ENCODE measurements at regions not wholly inside any gene's neighbourhood (a gene's known extent, or its start where the extent isn't known, plus 50 kb on each side); places are given as distances from the start of the nearest gene placed in this dataset.
"Not testable (repeated sequence)": the region's sequence is repeated elsewhere in the genome, so short reads cannot be mapped to it uniquely, and the experiment has no call there.

DNA sequence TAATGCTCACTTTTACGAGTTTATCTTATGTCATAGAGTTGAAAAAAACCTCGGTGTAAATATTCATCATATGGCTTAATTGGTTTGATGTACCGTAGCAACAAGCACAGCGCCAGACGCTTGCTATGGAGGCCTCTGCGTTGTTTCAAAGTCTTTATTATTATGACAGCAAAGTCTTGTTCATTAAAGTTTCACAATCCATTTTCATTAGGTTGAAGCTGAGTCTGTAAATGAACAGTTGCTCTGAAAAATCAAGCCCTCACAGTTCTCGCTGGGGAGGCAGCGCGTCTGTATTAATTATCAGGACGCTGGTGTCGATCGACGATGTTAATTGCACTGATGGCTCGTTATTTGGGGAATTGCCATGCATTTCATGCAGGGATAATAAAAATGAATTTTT lies 185.6 kb downstream of the INSC start:
- in situ Hi-C loops (cut with HindIII; ENCODE audit: low pct_ligation_motif_present, low pct_unique_long_range_greater_than_20kb, low sequenced_read_pairs), result no loop called here
- DNase-seq, result no peak

- DNase-seq, result no peak
- in situ Hi-C loops (cut with HindIII; ENCODE audit: low pct_ligation_motif_present, low pct_unique_long_range_greater_than_20kb, low sequenced_read_pairs), result no loop called here
These were observed 192.9 kb downstream of the INSC start for GRCh38 chr11:15307619-15308024.

DNA sequence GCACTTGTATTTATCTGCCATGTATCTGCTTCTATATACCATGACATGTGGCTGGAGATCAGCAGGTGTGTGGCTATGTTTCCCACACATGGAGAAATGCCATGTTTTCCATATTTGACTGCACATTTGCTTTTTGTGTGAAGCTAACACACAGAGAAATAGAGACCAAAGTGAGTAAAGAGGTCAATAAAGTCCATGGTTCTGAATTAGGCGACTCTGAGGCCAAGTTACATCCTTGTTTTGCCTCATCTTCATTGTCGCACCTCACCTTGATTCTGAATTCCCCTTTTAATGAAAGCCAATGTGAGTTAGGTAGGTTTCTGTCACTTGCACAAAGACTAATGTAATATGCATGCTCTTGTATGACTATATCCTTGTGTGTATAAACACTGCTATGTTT lies 194.1 kb downstream of the INSC start:
- in situ Hi-C loops (cut with HindIII; ENCODE audit: low pct_ligation_motif_present, low pct_unique_long_range_greater_than_20kb, low sequenced_read_pairs), result no loop called here
- no peak for DNase-seq

DNA sequence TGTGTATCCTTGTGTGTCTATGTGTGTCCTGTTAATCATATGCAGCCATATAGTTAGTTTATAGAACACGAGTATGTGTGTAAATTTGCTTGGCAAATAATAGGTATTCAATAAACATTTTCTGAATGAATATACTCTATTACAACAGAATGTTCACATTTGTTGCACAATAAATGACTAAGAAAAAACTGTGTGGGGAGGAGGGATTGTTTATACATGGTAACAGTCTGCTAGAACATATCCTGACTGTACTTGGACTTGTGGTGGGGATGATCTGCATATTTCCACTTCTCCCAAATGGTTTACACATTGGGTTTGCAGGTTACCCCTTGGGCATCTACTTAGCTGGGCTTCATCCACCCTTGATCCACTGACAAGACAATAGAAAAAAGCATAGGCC lies 194.6 kb downstream of the INSC start:
- in situ Hi-C loops (cut with HindIII; ENCODE audit: low pct_ligation_motif_present, low pct_unique_long_range_greater_than_20kb, low sequenced_read_pairs), result no loop called here

GRCh38 chr11:15313862-15314261 lies 199.1 kb downstream of the INSC start:
- in situ Hi-C loops (cut with HindIII; ENCODE audit: low pct_ligation_motif_present, low pct_unique_long_range_greater_than_20kb, low sequenced_read_pairs), result no loop called here
- DNase-seq, result no peak

More for the DNA sequence above, 194.6 kb downstream of the INSC start:
- no peak for DNase-seq

GRCh38 chr11:15318814-15319213 lies 204.1 kb downstream of the INSC start:
- in situ Hi-C loops (cut with HindIII; ENCODE audit: low pct_ligation_motif_present, low pct_unique_long_range_greater_than_20kb, low sequenced_read_pairs), result no loop called here
- DNase-seq, result no peak

DNA sequence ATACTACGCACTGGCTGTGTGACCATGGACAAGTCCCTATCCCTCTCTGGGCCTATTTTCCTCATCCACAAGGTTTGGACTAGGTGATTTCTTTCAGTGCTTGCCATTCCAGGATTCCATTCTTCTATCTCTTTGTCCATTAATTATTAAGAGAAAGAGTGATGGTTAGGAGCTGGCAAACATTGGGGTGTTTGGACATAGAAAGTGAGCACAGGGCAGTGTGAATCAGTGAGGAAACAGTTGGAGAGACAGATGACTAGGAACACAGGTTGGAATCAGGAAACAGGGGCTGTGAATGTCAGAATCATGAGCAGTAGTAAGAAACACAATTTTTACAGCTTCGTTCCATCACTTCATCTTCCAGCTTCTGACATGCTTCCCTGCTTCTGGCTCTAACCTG lies 211.8 kb downstream of the INSC start:
- in situ Hi-C loops (cut with HindIII; ENCODE audit: low pct_ligation_motif_present, low pct_unique_long_range_greater_than_20kb, low sequenced_read_pairs), result no loop called here

GRCh38 chr11:15327786-15328231 lies 213.1 kb downstream of the INSC start:
- peak; percentile 38 for DNase-seq
- in situ Hi-C loops (cut with HindIII; ENCODE audit: low pct_ligation_motif_present, low pct_unique_long_range_greater_than_20kb, low sequenced_read_pairs), result no loop called here

More for the DNA sequence above, 211.8 kb downstream of the INSC start:
- DNase-seq, result no peak

DNA sequence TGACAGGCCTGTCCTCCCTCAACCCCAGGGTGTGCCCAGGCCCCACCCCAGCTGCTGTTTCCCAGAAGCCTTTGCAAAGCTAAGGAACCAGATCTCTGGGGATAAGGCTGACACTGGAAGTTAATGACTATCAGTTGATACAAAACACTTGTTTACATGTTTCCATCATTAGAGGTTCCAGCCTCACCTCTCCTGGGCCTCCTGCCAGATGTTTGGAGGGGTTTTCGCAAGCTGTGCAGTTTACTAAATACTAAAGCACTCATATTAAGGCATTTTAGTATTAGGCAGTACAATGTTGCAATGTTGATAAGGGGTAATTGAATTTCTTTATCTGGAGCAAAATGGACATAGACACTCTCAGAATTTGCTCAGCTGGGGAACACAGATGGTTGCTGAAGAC lies 218.7 kb downstream of the INSC start:
- in situ Hi-C loops (cut with HindIII; ENCODE audit: low pct_ligation_motif_present, low pct_unique_long_range_greater_than_20kb, low sequenced_read_pairs), result no loop called here
- DNase-seq, result no peak

- in situ Hi-C loops (cut with HindIII; ENCODE audit: low pct_ligation_motif_present, low pct_unique_long_range_greater_than_20kb, low sequenced_read_pairs), result no loop called here
- no peak for DNase-seq
These were observed 220.0 kb downstream of the INSC start for GRCh38 chr11:15334766-15335165.

DNA sequence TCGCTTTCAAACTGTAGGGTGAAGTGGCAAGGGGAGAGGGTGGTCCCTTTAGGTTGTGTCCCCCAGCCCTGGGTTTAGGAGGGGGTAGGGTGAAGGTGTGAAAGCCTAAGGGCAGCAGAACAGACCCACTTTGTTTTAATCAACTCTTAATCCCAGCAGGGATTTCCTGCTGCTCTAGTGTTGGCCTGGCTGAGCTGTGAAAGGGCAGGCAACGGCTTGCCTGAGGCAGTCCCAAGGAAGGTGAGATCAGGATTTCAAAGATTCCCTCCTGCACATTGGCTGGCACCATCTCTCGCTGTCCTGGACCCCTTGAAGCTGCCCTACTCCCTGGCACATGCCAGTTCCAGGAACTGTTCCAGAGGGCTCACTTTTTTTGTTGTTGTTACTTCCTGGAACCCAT lies 221.3 kb downstream of the INSC start:
- no peak for DNase-seq
- in situ Hi-C loops (cut with HindIII; ENCODE audit: low pct_ligation_motif_present, low pct_unique_long_range_greater_than_20kb, low sequenced_read_pairs), result no loop called here

- in situ Hi-C loops (cut with HindIII; ENCODE audit: low pct_ligation_motif_present, low pct_unique_long_range_greater_than_20kb, low sequenced_read_pairs), result no loop called here
- DNase-seq, result no peak
These were observed 224.6 kb downstream of the INSC start for GRCh38 chr11:15339302-15339701.

- in situ Hi-C loops (cut with HindIII; ENCODE audit: low pct_ligation_motif_present, low pct_unique_long_range_greater_than_20kb, low sequenced_read_pairs), result no loop called here
- DNase-seq, result no peak
These were observed 226.9 kb downstream of the INSC start for GRCh38 chr11:15341587-15341986.

- in situ Hi-C loops (cut with HindIII; ENCODE audit: low pct_ligation_motif_present, low pct_unique_long_range_greater_than_20kb, low sequenced_read_pairs), result no loop called here
- no peak for DNase-seq
These were observed 227.4 kb downstream of the INSC start for GRCh38 chr11:15342163-15342562.

DNA sequence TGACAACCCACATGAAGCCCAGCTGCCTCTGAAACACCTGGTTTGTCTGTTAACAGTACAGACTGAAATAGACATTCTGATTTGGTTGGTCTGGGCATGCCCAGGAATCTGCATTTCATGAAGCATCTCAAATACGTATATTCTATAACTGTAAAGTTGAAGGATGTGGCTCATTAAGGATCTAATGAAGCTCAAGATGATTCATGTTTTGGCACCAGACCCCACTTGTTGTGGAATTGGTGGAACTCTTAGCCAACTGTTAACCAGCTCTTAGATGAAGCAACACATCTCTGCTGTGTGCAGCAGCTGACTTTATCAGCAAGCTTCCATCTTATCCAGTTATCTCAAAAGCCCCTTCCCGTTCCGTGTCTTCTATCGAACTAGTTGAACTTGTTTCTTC lies 232.2 kb downstream of the INSC start:
- DNase-seq, result no peak
- in situ Hi-C loops (cut with HindIII; ENCODE audit: low pct_ligation_motif_present, low pct_unique_long_range_greater_than_20kb, low sequenced_read_pairs), result no loop called here

GRCh38 chr11:15347969-15348734 lies 233.4 kb downstream of the INSC start:
- DNase-seq, result no peak
- in situ Hi-C loops (cut with HindIII; ENCODE audit: low pct_ligation_motif_present, low pct_unique_long_range_greater_than_20kb, low sequenced_read_pairs), result no loop called here

- in situ Hi-C loops (cut with HindIII; ENCODE audit: low pct_ligation_motif_present, low pct_unique_long_range_greater_than_20kb, low sequenced_read_pairs), result no loop called here
- DNase-seq, result no peak
These were observed 234.7 kb downstream of the INSC start for GRCh38 chr11:15349413-15349812.

DNA sequence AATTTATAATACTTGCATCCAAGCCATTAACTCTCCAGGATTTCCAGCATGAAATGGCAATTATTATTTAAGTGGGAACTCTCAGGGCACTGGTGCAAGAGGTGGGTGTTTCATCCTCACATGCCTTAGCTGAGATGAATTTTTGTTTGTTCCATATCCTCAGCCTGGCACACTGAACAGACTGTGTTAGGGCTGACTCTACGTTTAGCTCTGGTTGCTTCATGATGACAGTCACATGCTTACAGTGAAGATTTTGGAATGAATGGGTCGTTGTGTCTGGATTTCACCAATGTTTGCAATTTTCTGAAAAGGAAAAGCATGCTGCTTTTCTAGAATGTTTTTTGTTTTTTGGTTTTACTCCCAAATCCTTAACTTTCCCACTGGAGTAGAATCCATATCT lies 246.6 kb downstream of the INSC start:
- in situ Hi-C loops (cut with HindIII; ENCODE audit: low pct_ligation_motif_present, low pct_unique_long_range_greater_than_20kb, low sequenced_read_pairs), result no loop called here
- DNase-seq, result no peak

- in situ Hi-C loops (cut with HindIII; ENCODE audit: low pct_ligation_motif_present, low pct_unique_long_range_greater_than_20kb, low sequenced_read_pairs); DNase-seq: not testable (repeated sequence)
These were observed 250.6 kb downstream of the INSC start for GRCh38 chr11:15365286-15365685.

GRCh38 chr11:15367695-15368094 lies 253.0 kb downstream of the INSC start:
- in situ Hi-C loops (cut with HindIII; ENCODE audit: low pct_ligation_motif_present, low pct_unique_long_range_greater_than_20kb, low sequenced_read_pairs), result no loop called here
- DNase-seq, result no peak

Data from ACHN (cell line).